ES-I3 (cell line): ENCODE measurements at regions not wholly inside any gene's neighbourhood (a gene's known extent, or its start where the extent isn't known, plus 50 kb on each side); places are given as distances from the start of the nearest gene placed in this dataset.

Experiments
- H3K36me3 ChIP-seq: 2 replicates; pipeline ENCODE4 v1.6.1; 2013; ENCODE audit warnings: mild to moderate bottlenecking, low read length, control low read depth, moderate library complexity; ENCODE audit not compliant: insufficient read depth
- H3K4me1 ChIP-seq: 2 replicates; pipeline ENCODE4 v1.6.1; 2013; ENCODE audit warnings: mild to moderate bottlenecking, control low read depth, low read length; ENCODE audit not compliant: insufficient read depth
- H3K9ac ChIP-seq: 2 replicates; pipeline ENCODE4 v1.6.1; 2013; ENCODE audit warnings: low read depth, mild to moderate bottlenecking, low read length, moderate library complexity
- H3K9me3 ChIP-seq: 2 replicates; pipeline ENCODE4 v1.6.1; 2013; ENCODE audit warnings: mild to moderate bottlenecking, low read length, moderate library complexity; ENCODE audit not compliant: control insufficient read depth, insufficient read depth

- H3K9me3 ChIP-seq = no peaks in the 10 kb centered on the region
- H3K4me1 ChIP-seq = no peaks in the 10 kb centered on the region
- H3K36me3 ChIP-seq = no peaks in the 10 kb centered on the region
- H3K9ac ChIP-seq = no peak overlapping the region
These were observed 54.1 kb upstream of the RAB6C start for GRCh38 chr2:129925381-129925780.

GRCh38 chr2:129927696-129928095, 51.8 kb upstream of the RAB6C start:
- Histone ChIP-seq H3K4me1 (no peaks in the 10 kb centered on the region; the same call in 1 of the 2 replicates), H3K9me3 (no peaks in the 10 kb centered on the region), H3K9ac (no peak overlapping the region), H3K36me3 (no peaks in the 10 kb centered on the region)

- H3K4me1 ChIP-seq = peaks cover 5% of the 10 kb centered on the region; the same call in 1 of the 2 replicates
- no peaks in the 10 kb centered on the region for H3K9me3 ChIP-seq
- no peak overlapping the region for H3K9ac ChIP-seq
- H3K36me3 ChIP-seq = no peaks in the 10 kb centered on the region
These were observed 49.9 kb upstream of the RAB6C start for GRCh38 chr2:129929321-129930290.
